K562 (cell line): ENCODE measurements at regions not wholly inside any gene's neighbourhood (a gene's known extent, or its start where the extent isn't known, plus 50 kb on each side); places are given as distances from the start of the nearest gene placed in this dataset.

Experiments used
- EP300 ChIP-seq: IDR thresholded peaks from 2 replicates; pipeline ENCODE4 v1.6.1; 2012; ENCODE audit warnings: low read length, improper control_type of control experiment
- JUND ChIP-seq, 2 experiments: IDR thresholded peaks; 2 replicates in 1 of 2; 3 replicates in 1 of 2; pipeline ENCODE4 v1.6.1; 2011; ENCODE audit warnings: borderline replicate concordance in 2 of 2, low read depth in 2 of 2, low read length in 2 of 2, improper control_type of control experiment in 1 of 2, missing biosample characterization in 1 of 2, missing genetic modification characterization in 1 of 2, missing genetic modification reagents in 1 of 2
- POLR2A ChIP-seq: fragments of 450-650 bp; conservative IDR thresholded peaks from 2 replicates; pipeline ENCODE4 v1.6.1; 2016
- PTBP1 ChIP-seq: fragments of 200-400 bp; formaldehyde crosslinking; IDR thresholded peaks from 2 replicates; pipeline ENCODE4 v1.6.1; 2017; ENCODE audit warnings: low read depth, low read length
- RBFOX2 ChIP-seq: fragments of 200-400 bp; formaldehyde crosslinking; IDR thresholded peaks from 2 replicates; pipeline ENCODE4 v1.6.1; 2017; ENCODE audit warnings: low read depth, mild to moderate bottlenecking, low read length, moderate library complexity
- REST ChIP-seq, 2 experiments: fragments of 450-650 bp; formaldehyde crosslinking in 1 of 2; IDR thresholded peaks; 2 replicates each; pipeline versions ENCODE4 v1.4.0 to v1.6.1; 2014 to 2020; ENCODE audit warnings: mild to moderate bottlenecking in 2 of 2, borderline replicate concordance in 1 of 2, low read depth in 1 of 2
- SIN3A ChIP-seq, 2 experiments: fragments of 150-350 bp in 1 of 2; IDR thresholded peaks; 2 replicates each; pipeline ENCODE4 v1.6.1; 2011 to 2016; ENCODE audit warnings: borderline replicate concordance in 2 of 2, low read depth in 2 of 2, low read length in 2 of 2, mild to moderate bottlenecking in 2 of 2, moderate library complexity in 2 of 2; ENCODE audit not compliant: control insufficient read depth in 1 of 2
- SP1 ChIP-seq: sonication (generic); formaldehyde crosslinking; IDR thresholded peaks from 2 replicates; pipeline ENCODE4 v1.8.1; 2022; ENCODE audit warnings: mild to moderate bottlenecking, missing genetic modification reagents
- TCF3 ChIP-seq: sonication (generic); formaldehyde crosslinking; IDR thresholded peaks from 2 replicates; pipeline ENCODE4 v1.4.0; 2020; ENCODE audit warnings: mild to moderate bottlenecking, missing genetic modification reagents

- TF ChIP-seq JUND (IDR thresholded peaks at IDR 0.05; ENCODE audit: borderline replicate concordance, low read depth, low read length) (no peak), JUND (tag; IDR thresholded peaks at IDR 0.05; ENCODE audit: borderline replicate concordance, low read depth, low read length) (no peak), REST (IDR thresholded peaks at IDR 0.05; ENCODE audit: borderline replicate concordance) (no peak), REST (CRISPR knock-in tag; IDR thresholded peaks at IDR 0.05; ENCODE audit: low read depth) (no peak), EP300 (no peak), SIN3A (IDR thresholded peaks at IDR 0.05; ENCODE audit: borderline replicate concordance in 2 of 2, control insufficient read depth in 1 of 2, low read depth in 2 of 2, low read length in 2 of 2) (no peak), RBFOX2 (no peak), POLR2A (no peak), PTBP1 (no peak), TCF3 (CRISPR knock-in tag) (no peak), SP1 (CRISPR knock-in tag) (no peak)
Measured at GRCh38 chr12:58286353-58286752, 345.0 kb downstream of the ATP23 start.
